Right cardiac atrium (tissue), 5 donors: ENCODE measurements at regions not wholly inside any gene's neighbourhood (a gene's known extent, or its start where the extent isn't known, plus 50 kb on each side); places are given as distances from the start of the nearest gene placed in this dataset.
A peak's percentile ranks its signal among the peaks of the same experiment; 100 is the strongest.

Experiments used
- ATAC-seq, 2 donors: fragments of 200-7000 bp; cut with Tn5 transposase; one replicate each; pipeline versions ENCODE4 v1.8.0 to v1.9.1; 2020; ENCODE audit warnings: moderate library complexity in 2 of 2, mild to moderate bottlenecking in 1 of 2
- DNase-seq, 3 donors: peaks; one replicate each; pipeline ENCODE4 v3.0.0-alpha.2; 2020
- H3K27ac ChIP-seq: one replicate; pipeline ENCODE4 v1.5.1; 2013; ENCODE audit warnings: mild to moderate bottlenecking, low read length, control low read depth, moderate library complexity
- H3K27me3 ChIP-seq: one replicate; pipeline ENCODE4 v1.6.1; 2013; ENCODE audit not compliant: control insufficient read depth, insufficient read depth
- H3K4me1 ChIP-seq: one replicate; pipeline ENCODE4 v1.6.1; 2013; ENCODE audit warnings: low read length; ENCODE audit not compliant: control insufficient read depth, insufficient read depth
- H3K4me3 ChIP-seq: one replicate; pipeline ENCODE4 v1.5.1; 2013; ENCODE audit warnings: low read length, control low read depth
- H3K9me3 ChIP-seq: one replicate; pipeline ENCODE4 v1.6.1; 2013; ENCODE audit warnings: low read length; ENCODE audit not compliant: control insufficient read depth
- WGBS: extraction: QIAGEN DNeasy Blood & Tissue Kit; methylation state at CpG from one replicate; pipeline ENCODE4 v1.1.7; 2013; 5-methylcytosine and 5-hydroxymethylcytosine counted together
- intact Hi-C, 4 donors: fragments of 100-400 bp; cut with DNase I; formaldehyde crosslinking; loops; one replicate each; pipeline versions ENCODE4 v1.11.0 to v1.14.0; 2022 to 2023
- donor health status: healthy with polysubstance abuse.
- donor health status: DM: no; HTN: yes; CAD: no.
- donor health status: DM: no; HTN: no; CAD: no.
- donor health status: DM: no; HTN: yes; CAD: no; lungs with severe emphysema.
- donor health status: DM: yes; HTN: yes; CAD: no.

GRCh38 chr18:24530630-24531111 lies 70.2 kb downstream of the HRH4 start:
- Histone ChIP-seq H3K9me3 (no peaks in the 10 kb centered on the region), H3K4me1 (no peaks in the 10 kb centered on the region), H3K27me3 (no peaks in the 10 kb centered on the region), H3K4me3 (no peak overlapping the region), H3K27ac (no peak overlapping the region)
- intact Hi-C loops: no loop called here
- DNase-seq (no peak), ATAC-seq (peak in 1 of 2 donors; percentile 51)
- WGBS: 26% methylated on average over 6 of the region's 6 CpGs

GRCh38 chr18:24534271-24534670 lies 73.8 kb downstream of the HRH4 start:
- 91% methylated on average over 6 of the region's 6 CpGs for WGBS
- no peaks in the 10 kb centered on the region for H3K27me3 ChIP-seq

GRCh38 chr18:24534737-24535136 lies 74.3 kb downstream of the HRH4 start:
- intact Hi-C loops: no loop called here
- Histone ChIP-seq H3K9me3 (no peaks in the 10 kb centered on the region), H3K27ac (no peak overlapping the region), H3K27me3 (no peaks in the 10 kb centered on the region), H3K4me1 (no peaks in the 10 kb centered on the region), H3K4me3 (no peak overlapping the region)
- DNase-seq (no peak), ATAC-seq (no peak)
- WGBS: 72% methylated on average over 4 of the region's 4 CpGs

More at GRCh38 chr18:24534271-24534670, 73.8 kb downstream of the HRH4 start:
- Histone ChIP-seq H3K9me3 (no peaks in the 10 kb centered on the region), H3K4me1 (no peaks in the 10 kb centered on the region), H3K27ac (no peak overlapping the region), H3K4me3 (no peak overlapping the region)
- ATAC-seq (no peak), DNase-seq (no peak)
- intact Hi-C loops: no loop called here

- H3K27ac ChIP-seq: no peak overlapping the region
- DNase-seq (no peak), ATAC-seq (no peak)
- WGBS: 54% methylated on average over 3 of the region's 3 CpGs
- no peaks in the 10 kb centered on the region for H3K27me3 ChIP-seq
- H3K4me3 ChIP-seq: no peak overlapping the region
- H3K4me1 ChIP-seq: no peaks in the 10 kb centered on the region
- H3K9me3 ChIP-seq: no peaks in the 10 kb centered on the region
- intact Hi-C loops: no loop called here
Measured at GRCh38 chr18:24535527-24536295, 75.3 kb downstream of the HRH4 start.

GRCh38 chr18:24536326-24536725 lies 75.9 kb downstream of the HRH4 start:
- intact Hi-C loops: no loop called here
- peak in 1 of 2 donors; percentile 45 for ATAC-seq
- Histone ChIP-seq H3K4me3 (no peak overlapping the region), H3K9me3 (no peaks in the 10 kb centered on the region), H3K27me3 (no peaks in the 10 kb centered on the region), H3K4me1 (no peaks in the 10 kb centered on the region), H3K27ac (no peak overlapping the region)
- no peak for DNase-seq
- 49% methylated on average over 4 of the region's 4 CpGs for WGBS

GRCh38 chr18:24536834-24537233 lies 76.4 kb downstream of the HRH4 start:
- intact Hi-C loops: no loop called here
- no peaks in the 10 kb centered on the region for H3K27me3 ChIP-seq
- DNase-seq (no peak), ATAC-seq (no peak)
- H3K4me3 ChIP-seq: no peak overlapping the region
- no peak overlapping the region for H3K27ac ChIP-seq
- H3K9me3 ChIP-seq: no peaks in the 10 kb centered on the region
- 57% methylated on average over 1 of the region's 1 CpG for WGBS
- H3K4me1 ChIP-seq: no peaks in the 10 kb centered on the region

GRCh38 chr18:24538414-24539264 lies 78.2 kb downstream of the HRH4 start:
- intact Hi-C loops: no loop called here
- 45% methylated on average over 5 of the region's 5 CpGs for WGBS
- Histone ChIP-seq H3K4me3 (no peak overlapping the region), H3K27ac (no peak overlapping the region), H3K4me1 (no peaks in the 10 kb centered on the region), H3K27me3 (no peaks in the 10 kb centered on the region), H3K9me3 (no peaks in the 10 kb centered on the region)
- ATAC-seq (peak in 1 of 2 donors; percentile 32), DNase-seq (no peak)

GRCh38 chr18:24539866-24540617 lies 79.6 kb downstream of the HRH4 start:
- intact Hi-C loops: no loop called here
- no peak for DNase-seq
- ATAC-seq: no peak
- H3K9me3 ChIP-seq: no peaks in the 10 kb centered on the region
- no peaks in the 10 kb centered on the region for H3K4me1 ChIP-seq
- 40% methylated on average over 4 of the region's 4 CpGs for WGBS
- H3K27me3 ChIP-seq: no peaks in the 10 kb centered on the region
- no peak overlapping the region for H3K4me3 ChIP-seq
- H3K27ac ChIP-seq: no peak overlapping the region

GRCh38 chr18:24540896-24541295 lies 80.5 kb downstream of the HRH4 start:
- no peak overlapping the region for H3K27ac ChIP-seq
- ATAC-seq (no peak), DNase-seq (no peak)
- H3K4me1 ChIP-seq: no peaks in the 10 kb centered on the region
- no peaks in the 10 kb centered on the region for H3K27me3 ChIP-seq
- no peaks in the 10 kb centered on the region for H3K9me3 ChIP-seq
- no peak overlapping the region for H3K4me3 ChIP-seq
- intact Hi-C loops: no loop called here
- WGBS: 78% methylated on average over 8 of the region's 8 CpGs

- ATAC-seq: no peak
- intact Hi-C loops: no loop called here
- WGBS: 76% methylated on average over 4 of the region's 4 CpGs
Measured at GRCh38 chr18:24543086-24543794, 82.8 kb downstream of the HRH4 start.

More at GRCh38 chr18:24543086-24543794, 82.8 kb downstream of the HRH4 start:
- DNase-seq: no peak
- no peak overlapping the region for H3K4me3 ChIP-seq
- no peaks in the 10 kb centered on the region for H3K27me3 ChIP-seq
- no peaks in the 10 kb centered on the region for H3K4me1 ChIP-seq
- no peaks in the 10 kb centered on the region for H3K9me3 ChIP-seq
- H3K27ac ChIP-seq: no peak overlapping the region
